ENCODE measurements at regions not wholly inside any gene's neighbourhood (a gene's known extent, or its start where the extent isn't known, plus 50 kb on each side); places are given as distances from the start of the nearest gene placed in this dataset.

DNA sequence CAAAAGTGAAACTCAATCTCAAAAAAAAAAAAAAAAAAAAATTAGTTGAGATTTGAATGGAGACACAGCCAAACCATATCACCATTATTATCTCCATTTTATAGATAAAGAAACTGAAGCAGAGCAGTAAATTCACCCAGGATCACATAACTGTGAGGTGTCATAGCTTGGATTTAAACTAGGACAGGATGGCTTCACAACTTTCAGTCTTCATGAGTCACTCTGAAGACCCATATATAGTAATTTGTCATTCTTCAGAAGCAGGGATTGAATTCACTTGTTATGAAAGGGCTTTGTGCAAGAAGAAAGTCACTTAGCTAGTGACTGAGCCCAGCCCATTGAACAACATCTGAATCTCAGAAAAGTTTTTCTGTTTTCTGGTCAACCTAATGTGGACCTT, 60.5 kb upstream of the LRIG1 start:
- Histone ChIP-seq H3K27me3 (ENCODE audit: control insufficient read depth, insufficient read depth, low read length) (no peaks in the 10 kb centered on the region), H3K9me3 (ENCODE audit: control insufficient read depth, insufficient read depth, low read length) (peaks cover 7% of the 10 kb centered on the region), H3K27ac (ENCODE audit: low read depth, low read length) (no peak overlapping the region), H3K4me3 (ENCODE audit: low read depth, low read length) (no peak overlapping the region)
- ChIA-PET CTCF (no interaction called here), POLR2A (no interaction called here)
- TF ChIP-seq, protein P1, sequence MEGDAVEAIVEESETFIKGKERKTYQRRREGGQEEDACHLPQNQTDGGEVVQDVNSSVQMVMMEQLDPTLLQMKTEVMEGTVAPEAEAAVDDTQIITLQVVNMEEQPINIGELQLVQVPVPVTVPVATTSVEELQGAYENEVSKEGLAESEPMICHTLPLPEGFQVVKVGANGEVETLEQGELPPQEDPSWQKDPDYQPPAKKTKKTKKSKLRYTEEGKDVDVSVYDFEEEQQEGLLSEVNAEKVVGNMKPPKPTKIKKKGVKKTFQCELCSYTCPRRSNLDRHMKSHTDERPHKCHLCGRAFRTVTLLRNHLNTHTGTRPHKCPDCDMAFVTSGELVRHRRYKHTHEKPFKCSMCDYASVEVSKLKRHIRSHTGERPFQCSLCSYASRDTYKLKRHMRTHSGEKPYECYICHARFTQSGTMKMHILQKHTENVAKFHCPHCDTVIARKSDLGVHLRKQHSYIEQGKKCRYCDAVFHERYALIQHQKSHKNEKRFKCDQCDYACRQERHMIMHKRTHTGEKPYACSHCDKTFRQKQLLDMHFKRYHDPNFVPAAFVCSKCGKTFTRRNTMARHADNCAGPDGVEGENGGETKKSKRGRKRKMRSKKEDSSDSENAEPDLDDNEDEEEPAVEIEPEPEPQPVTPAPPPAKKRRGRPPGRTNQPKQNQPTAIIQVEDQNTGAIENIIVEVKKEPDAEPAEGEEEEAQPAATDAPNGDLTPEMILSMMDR (IDR thresholded peaks at IDR 0.05; ENCODE audit: low read depth, low read length): no peak
- DNase-seq (ENCODE audit: low read depth, low spot score): no peak

DNA sequence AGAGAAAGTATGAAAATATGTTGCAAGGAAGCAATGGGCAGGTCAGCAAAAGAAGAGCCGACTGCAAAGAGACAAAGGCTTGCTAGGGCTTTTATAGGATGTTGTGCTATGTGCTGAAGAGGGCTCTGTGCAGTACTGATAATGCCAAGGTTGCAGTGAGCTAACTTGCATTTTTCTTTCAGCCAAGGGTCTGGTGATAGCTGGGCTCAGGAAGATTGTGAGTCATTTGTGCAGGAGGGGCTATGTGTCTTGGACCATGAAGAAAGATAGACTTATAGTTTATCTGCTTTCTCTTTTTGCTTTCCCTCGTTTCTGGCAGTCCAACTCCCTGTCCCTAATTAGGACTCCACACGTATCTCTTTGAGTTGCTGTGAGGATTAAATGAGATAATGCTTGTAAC, 64.5 kb upstream of the LRIG1 start:
- TF ChIP-seq, protein P1 (IDR thresholded peaks at IDR 0.05; ENCODE audit: low read depth, low read length): no peak
- CTCF ChIA-PET: no interaction called here
- Histone ChIP-seq H3K9me3 (ENCODE audit: control insufficient read depth, insufficient read depth, low read length) (no peaks in the 10 kb centered on the region), H3K27ac (ENCODE audit: low read depth, low read length) (no peak overlapping the region), H3K4me3 (ENCODE audit: low read depth, low read length) (no peak overlapping the region), H3K27me3 (ENCODE audit: control insufficient read depth, insufficient read depth, low read length) (no peaks in the 10 kb centered on the region)
- POLR2A ChIA-PET: no interaction called here
- no peak for DNase-seq (ENCODE audit: low read depth, low spot score)

DNA sequence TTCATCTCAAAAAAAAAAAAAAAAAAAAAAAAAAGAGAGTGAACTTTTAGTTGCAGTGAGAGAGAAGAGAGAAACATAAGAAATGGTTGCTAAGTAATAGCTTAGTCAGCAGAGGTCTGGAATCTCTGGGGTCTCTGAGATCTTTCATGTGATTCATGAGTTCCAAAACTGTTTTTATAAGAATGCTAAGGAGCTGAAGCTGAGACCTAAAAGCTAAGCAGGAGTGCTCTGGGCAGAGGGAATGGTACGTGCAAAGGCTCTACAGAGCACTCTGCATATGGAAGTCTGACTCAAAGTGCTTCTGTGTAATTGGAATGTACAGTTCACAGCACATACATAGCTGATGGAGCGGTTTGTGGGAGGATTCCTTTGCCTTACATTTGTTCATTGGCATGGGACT, 66.3 kb upstream of the LRIG1 start:
- TF ChIP-seq, protein P1 (IDR thresholded peaks at IDR 0.05; ENCODE audit: low read depth, low read length): no peak
- CTCF ChIA-PET: interaction anchor here (1.5 to 1.7 kb wide), 2 partner anchors 35 to 159 kb away, joined by 3 to 4 read pairs; no protein-coding TSS in a partner anchor
- POLR2A ChIA-PET: interaction anchor here (0.7 to 0.9 kb wide), 3 partner anchors 21 to 88 kb away, joined by 3 to 14 read pairs (median 4); no protein-coding TSS in a partner anchor
- H3K27me3 ChIP-seq (ENCODE audit: control insufficient read depth, insufficient read depth, low read length): no peaks in the 10 kb centered on the region
- no peak overlapping the region for H3K4me3 ChIP-seq (ENCODE audit: low read depth, low read length)
- peak; percentile 72 for DNase-seq (ENCODE audit: low read depth, low spot score)
- H3K9me3 ChIP-seq (ENCODE audit: control insufficient read depth, insufficient read depth, low read length): no peaks in the 10 kb centered on the region
- H3K27ac ChIP-seq (ENCODE audit: low read depth, low read length): peak overlapping the region; percentile 53

DNA sequence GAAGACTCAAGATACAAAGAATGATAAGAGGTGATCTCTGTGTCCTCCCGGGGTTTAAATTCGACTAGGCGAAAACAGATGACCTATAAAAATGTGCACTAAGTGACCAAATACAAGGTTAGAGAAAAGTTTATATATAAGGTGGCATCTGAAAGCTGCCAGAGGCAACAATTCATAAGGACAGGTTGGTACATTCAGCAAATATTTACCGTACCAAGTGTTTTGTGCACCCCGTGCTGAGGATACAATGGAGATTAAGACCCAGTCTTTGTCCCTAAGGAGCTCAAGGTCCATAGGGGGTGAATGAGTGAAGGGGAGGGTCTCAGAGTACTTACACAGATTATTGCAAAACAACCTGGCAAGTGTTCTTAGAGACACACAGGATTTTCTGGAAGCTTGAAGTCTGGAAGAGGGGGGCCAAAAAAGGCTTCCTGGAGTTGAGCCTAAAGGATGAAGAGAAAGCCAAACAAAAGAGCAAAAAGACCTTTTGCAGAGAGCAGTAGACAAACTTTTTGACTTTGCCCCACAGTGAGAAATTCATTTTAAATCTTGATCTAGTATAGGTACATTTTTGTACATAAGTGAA, 71.4 kb upstream of the LRIG1 start:
- no peak overlapping the region for H3K4me3 ChIP-seq (ENCODE audit: low read depth, low read length)
- TF ChIP-seq, protein P1 (IDR thresholded peaks at IDR 0.05; ENCODE audit: low read depth, low read length): no peak
- no peak for DNase-seq (ENCODE audit: low read depth, low spot score)
- ChIA-PET CTCF (no interaction called here), POLR2A (no interaction called here)
- no peaks in the 10 kb centered on the region for H3K27me3 ChIP-seq (ENCODE audit: control insufficient read depth, insufficient read depth, low read length)
- no peak overlapping the region for H3K27ac ChIP-seq (ENCODE audit: low read depth, low read length)
- H3K9me3 ChIP-seq (ENCODE audit: control insufficient read depth, insufficient read depth, low read length): no peaks in the 10 kb centered on the region

DNA sequence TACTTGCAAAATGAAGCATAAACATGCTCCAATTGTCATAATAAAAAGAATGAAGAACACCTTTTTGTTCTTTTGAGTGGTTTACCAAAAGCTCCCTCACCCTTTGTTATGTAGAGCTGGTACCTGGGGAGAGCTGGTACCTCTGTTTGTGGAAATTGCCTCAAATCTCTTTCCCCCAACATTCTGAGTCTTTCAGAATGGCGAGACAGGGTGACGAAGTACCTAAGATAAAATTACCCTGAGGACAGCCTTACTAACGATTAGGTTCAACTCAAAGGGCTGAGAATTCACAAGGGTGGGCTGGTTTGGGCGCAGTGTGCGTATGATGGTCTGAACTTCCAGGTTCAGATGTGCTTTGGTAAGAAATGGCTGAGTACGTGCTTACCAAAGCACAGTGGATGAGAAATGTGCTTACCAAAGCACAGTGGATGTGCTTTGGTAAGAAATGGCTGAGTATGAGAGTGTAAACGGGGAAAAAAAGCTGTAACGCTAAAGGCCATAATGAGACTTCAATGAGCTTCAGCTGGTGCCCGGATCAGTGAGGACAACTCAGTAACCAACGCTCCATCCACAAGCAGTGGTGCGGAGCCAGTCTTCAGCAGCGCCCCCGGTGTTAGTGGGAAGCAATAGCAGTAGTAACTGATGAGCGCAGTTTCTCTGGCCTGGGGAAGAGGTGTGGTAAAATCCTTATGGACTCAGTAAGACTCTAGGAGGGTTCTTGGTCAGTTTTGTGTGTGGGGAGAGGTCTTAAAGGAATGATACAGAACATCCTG, 72.3 kb upstream of the LRIG1 start:
- CTCF ChIA-PET: no interaction called here
- Histone ChIP-seq H3K9me3 (ENCODE audit: control insufficient read depth, insufficient read depth, low read length) (no peaks in the 10 kb centered on the region), H3K4me3 (ENCODE audit: low read depth, low read length) (no peak overlapping the region), H3K27me3 (ENCODE audit: control insufficient read depth, insufficient read depth, low read length) (no peaks in the 10 kb centered on the region), H3K27ac (ENCODE audit: low read depth, low read length) (no peak overlapping the region)
- DNase-seq (ENCODE audit: low read depth, low spot score): no peak
- TF ChIP-seq, protein P1 (IDR thresholded peaks at IDR 0.05; ENCODE audit: low read depth, low read length): 0 out of 2 replicates have a peak, but pooled peaks have one; percentile 14
- POLR2A ChIA-PET: no interaction called here
